Astrocyte (in vitro differentiated cells and primary cell): ENCODE measurements at regions not wholly inside any gene's neighbourhood (a gene's known extent, or its start where the extent isn't known, plus 50 kb on each side); places are given as distances from the start of the nearest gene placed in this dataset.

Source experiments
- DNase-seq: peaks from one replicate; pipeline ENCODE4 v3.0.0-alpha.2; 2010; ENCODE audit warnings: low read depth
- FAIRE-seq: peaks from 2 replicates; lab custom pipeline; 2011; peaks lifted over from hg19 to GRCh38; lab: Jason Lieb, UNC
- H2AFZ ChIP-seq: 2 replicates; pipeline ENCODE4 v1.6.0; 2012; ENCODE audit warnings: low read depth, low read length, inconsistent platforms
- H3K27ac ChIP-seq: 2 replicates; pipeline ENCODE4 v1.5.1; 2011; ENCODE audit warnings: low read depth, low read length, inconsistent platforms
- H3K27me3 ChIP-seq: 2 replicates; pipeline ENCODE4 v1.6.0; 2011; ENCODE audit warnings: low read length, inconsistent platforms; ENCODE audit not compliant: insufficient read depth
- H3K36me3 ChIP-seq: 2 replicates; pipeline ENCODE4 v1.5.1; 2011; ENCODE audit warnings: low read length, inconsistent platforms; ENCODE audit not compliant: insufficient read depth
- H3K4me1 ChIP-seq: 2 replicates; pipeline ENCODE4 v1.5.1; 2011; ENCODE audit warnings: low read length, inconsistent platforms; ENCODE audit not compliant: insufficient read depth
- H3K4me2 ChIP-seq: 2 replicates; pipeline ENCODE4 v1.6.0; 2012; ENCODE audit warnings: low read length, inconsistent platforms
- H3K4me3 ChIP-seq: 2 replicates; pipeline ENCODE4 v1.5.1; 2011; ENCODE audit warnings: low read depth, mild to moderate bottlenecking, low read length, inconsistent platforms; ENCODE audit not compliant: insufficient read depth
- H3K79me2 ChIP-seq: 2 replicates; pipeline ENCODE4 v1.6.0; 2012; ENCODE audit warnings: mild to moderate bottlenecking, low read length, inconsistent platforms; ENCODE audit not compliant: insufficient read depth
- H3K9ac ChIP-seq: 2 replicates; pipeline ENCODE4 v1.6.0; 2012; ENCODE audit warnings: mild to moderate bottlenecking, low read length, inconsistent platforms
- H3K9me3 ChIP-seq: 2 replicates; pipeline ENCODE4 v1.5.1; 2012; ENCODE audit warnings: low read depth, mild to moderate bottlenecking, low read length, inconsistent platforms; ENCODE audit not compliant: insufficient read depth
- H4K20me1 ChIP-seq: 2 replicates; pipeline ENCODE4 v1.6.0; 2012; ENCODE audit warnings: low read length, inconsistent platforms; ENCODE audit not compliant: insufficient read depth
- H3K27ac Mint-ChIP-seq: one replicate; pipeline ENCODE4 v1.8.0; 2021; ENCODE audit warnings: mild to moderate bottlenecking, mixed read lengths; ENCODE audit not compliant: unreplicated experiment
- H3K27me3 Mint-ChIP-seq: one replicate; pipeline ENCODE4 v1.8.0; 2021; ENCODE audit warnings: low read depth, mixed read lengths; ENCODE audit not compliant: unreplicated experiment
- H3K36me3 Mint-ChIP-seq: one replicate; pipeline ENCODE4 v1.8.0; 2021; ENCODE audit warnings: low read depth, mixed read lengths; ENCODE audit not compliant: unreplicated experiment
- H3K4me1 Mint-ChIP-seq: one replicate; pipeline ENCODE4 v1.8.0; 2021; ENCODE audit warnings: low read depth, mixed read lengths; ENCODE audit not compliant: unreplicated experiment
- H3K4me3 Mint-ChIP-seq: one replicate; pipeline ENCODE4 v1.8.0; 2021; ENCODE audit warnings: mild to moderate bottlenecking, moderate library complexity, mixed read lengths; ENCODE audit not compliant: unreplicated experiment
- H3K9me3 Mint-ChIP-seq: one replicate; pipeline ENCODE4 v1.8.0; 2021; ENCODE audit warnings: mild to moderate bottlenecking, mixed read lengths; ENCODE audit not compliant: unreplicated experiment
- CTCF ChIP-seq: IDR thresholded peaks from 2 replicates; pipeline ENCODE4 v1.5.1; 2011; ENCODE audit warnings: low read depth, mild to moderate bottlenecking, inconsistent platforms, low read length, moderate library complexity; ENCODE audit not compliant: insufficient read depth
- EZH2 ChIP-seq: IDR thresholded peaks from 2 replicates; pipeline ENCODE4 v1.6.1; 2012; ENCODE audit warnings: mild to moderate bottlenecking, low read length, inconsistent platforms; ENCODE audit not compliant: insufficient read depth

DNA sequence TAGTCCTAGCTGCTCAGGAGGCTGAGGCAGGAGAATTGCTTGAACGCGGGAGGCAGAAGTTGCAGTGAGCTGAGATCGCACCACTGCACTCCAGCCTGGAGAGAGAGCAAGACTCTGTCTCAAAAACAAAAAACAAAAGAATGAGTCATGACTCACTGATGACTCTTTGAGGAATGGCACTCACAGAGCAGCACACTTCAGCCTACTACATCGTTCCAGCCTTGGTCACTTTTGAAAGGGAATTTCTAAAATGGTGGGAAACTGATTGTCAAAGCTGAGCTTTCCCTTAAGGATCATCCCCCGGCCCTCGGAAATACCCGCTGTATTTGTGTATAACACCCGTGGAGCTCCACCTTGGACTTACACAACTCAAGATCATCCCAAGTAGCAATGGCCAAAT lies 217.3 kb upstream of the HS6ST1 start:
- Histone ChIP-seq H3K9me3 (no peaks in the 10 kb centered on the region), H3K27ac (peak overlapping the region; percentile 98), H3K4me3 (no peak overlapping the region), H3K4me1 (peaks cover 27% of the 10 kb centered on the region), H3K79me2 (no peaks in the 10 kb centered on the region), H3K27me3 (no peaks in the 10 kb centered on the region), H4K20me1 (no peaks in the 10 kb centered on the region), H2AFZ (no peak overlapping the region), H3K36me3 (no peaks in the 10 kb centered on the region), H3K9ac (peak overlapping the region; percentile 76), H3K4me2 (peak overlapping the region; percentile 30)
- DNase-seq (peak; percentile 90), FAIRE-seq (peak; percentile 62)
- Mint-ChIP-seq H3K27ac (peak overlapping the region; percentile 90), H3K4me1 (peaks cover 24% of the 10 kb centered on the region), H3K36me3 (peaks cover 2% of the 10 kb centered on the region), H3K4me3 (no peak overlapping the region), H3K27me3 (no peaks in the 10 kb centered on the region), H3K9me3 (peaks cover 3% of the 10 kb centered on the region)
- no peak for TF ChIP-seq CTCF
- TF ChIP-seq EZH2 = no peak

GRCh38 chr2:128536925-128537620 lies 218.4 kb upstream of the HS6ST1 start:
- Histone ChIP-seq H3K79me2 (no peaks in the 10 kb centered on the region), H3K36me3 (no peaks in the 10 kb centered on the region), H3K4me3 (peak overlapping the region; percentile 14), H3K27ac (peak overlapping the region; percentile 98), H4K20me1 (no peaks in the 10 kb centered on the region), H3K4me1 (peaks cover 27% of the 10 kb centered on the region), H2AFZ (peak overlapping the region; percentile 0), H3K9me3 (no peaks in the 10 kb centered on the region), H3K27me3 (no peaks in the 10 kb centered on the region), H3K4me2 (peak overlapping the region; percentile 73), H3K9ac (peak overlapping the region; percentile 76)
- Mint-ChIP-seq H3K27ac (peak overlapping the region; percentile 80), H3K36me3 (peaks cover 2% of the 10 kb centered on the region), H3K27me3 (no peaks in the 10 kb centered on the region), H3K4me1 (peaks cover 24% of the 10 kb centered on the region), H3K9me3 (peaks cover 3% of the 10 kb centered on the region), H3K4me3 (peak overlapping the region; percentile 17)
- FAIRE-seq (peak; percentile 80), DNase-seq (peak; percentile 98)
- TF ChIP-seq CTCF = no peak
- TF ChIP-seq EZH2 = no peak

GRCh38 chr2:128537646-128538045 lies 219.0 kb upstream of the HS6ST1 start:
- peak overlapping the region; percentile 14 for H3K4me3 ChIP-seq
- Mint-ChIP-seq H3K4me3 (no peak overlapping the region), H3K36me3 (peaks cover 2% of the 10 kb centered on the region), H3K4me1 (peaks cover 24% of the 10 kb centered on the region), H3K9me3 (peaks cover 3% of the 10 kb centered on the region), H3K27me3 (no peaks in the 10 kb centered on the region), H3K27ac (peak overlapping the region; percentile 80)
- no peaks in the 10 kb centered on the region for H3K9me3 ChIP-seq
- H3K27me3 ChIP-seq = no peaks in the 10 kb centered on the region
- peak; percentile 58 for DNase-seq
- peak overlapping the region; percentile 71 for H3K9ac ChIP-seq
- H3K36me3 ChIP-seq = no peaks in the 10 kb centered on the region
- peaks cover 27% of the 10 kb centered on the region for H3K4me1 ChIP-seq
- no peak overlapping the region for H2AFZ ChIP-seq
- H3K79me2 ChIP-seq = no peaks in the 10 kb centered on the region
- FAIRE-seq = no peak
- peak overlapping the region; percentile 73 for H3K4me2 ChIP-seq
- no peaks in the 10 kb centered on the region for H4K20me1 ChIP-seq
- TF ChIP-seq EZH2 = no peak
- TF ChIP-seq CTCF = no peak
- H3K27ac ChIP-seq = peak overlapping the region; percentile 98
